ENCODE measurements at regions not wholly inside any gene's neighbourhood (a gene's known extent, or its start where the extent isn't known, plus 50 kb on each side); places are given as distances from the start of the nearest gene placed in this dataset.

DNA sequence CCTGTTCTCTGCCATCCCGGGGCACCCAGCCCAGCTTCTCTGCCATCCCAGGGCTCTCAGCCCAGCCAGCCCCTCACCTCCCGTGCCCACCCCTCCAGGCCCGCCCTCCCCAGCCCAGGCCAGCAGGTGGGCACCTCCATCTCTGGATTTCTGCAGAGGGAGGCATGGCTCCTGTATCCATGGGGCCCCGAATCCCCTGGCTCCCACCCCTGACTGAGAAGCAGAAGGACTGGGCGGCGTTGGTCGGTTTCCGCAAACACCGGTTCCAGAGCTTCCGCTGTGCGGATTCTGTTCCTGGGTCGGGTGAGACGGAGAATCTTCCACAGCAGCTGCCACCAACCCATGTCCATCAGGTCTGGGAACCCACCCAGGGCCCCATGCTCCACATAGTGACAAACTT lies 240.3 kb downstream of the BRD1 start:
- no peaks in the 10 kb centered on the region for H3K36me3 ChIP-seq (ENCODE audit: control insufficient read depth in 1 of 2, insufficient read depth in 2 of 2, low read length in 2 of 2)
- H3K9me3 ChIP-seq (ENCODE audit: control insufficient read depth in 1 of 2, low read length in 2 of 2), result no peaks in the 10 kb centered on the region
- H3K4me3 ChIP-seq (ENCODE audit: low read depth in 1 of 2, low read length in 2 of 2), result no peak overlapping the region
- no peaks in the 10 kb centered on the region for H3K27me3 ChIP-seq (ENCODE audit: low read depth, low read length)
- no peaks in the 10 kb centered on the region for H3K4me1 ChIP-seq (ENCODE audit: control insufficient read depth in 1 of 2, insufficient read depth in 2 of 2, low read length in 2 of 2)
- no peak overlapping the region for H3K27ac ChIP-seq (ENCODE audit: low read length)

GRCh38 chr22:49586873-49587272 lies 240.8 kb downstream of the BRD1 start:
- H3K4me1 ChIP-seq (ENCODE audit: control insufficient read depth in 1 of 2, insufficient read depth in 2 of 2, low read length in 2 of 2), result no peaks in the 10 kb centered on the region
- no peaks in the 10 kb centered on the region for H3K36me3 ChIP-seq (ENCODE audit: control insufficient read depth in 1 of 2, insufficient read depth in 2 of 2, low read length in 2 of 2)
- H3K27me3 ChIP-seq (ENCODE audit: low read depth, low read length), result no peaks in the 10 kb centered on the region
- H3K9me3 ChIP-seq (ENCODE audit: control insufficient read depth in 1 of 2, low read length in 2 of 2), result no peaks in the 10 kb centered on the region
- no peak overlapping the region for H3K4me3 ChIP-seq (ENCODE audit: low read depth in 1 of 2, low read length in 2 of 2)
- H3K27ac ChIP-seq (ENCODE audit: low read length), result no peak overlapping the region

DNA sequence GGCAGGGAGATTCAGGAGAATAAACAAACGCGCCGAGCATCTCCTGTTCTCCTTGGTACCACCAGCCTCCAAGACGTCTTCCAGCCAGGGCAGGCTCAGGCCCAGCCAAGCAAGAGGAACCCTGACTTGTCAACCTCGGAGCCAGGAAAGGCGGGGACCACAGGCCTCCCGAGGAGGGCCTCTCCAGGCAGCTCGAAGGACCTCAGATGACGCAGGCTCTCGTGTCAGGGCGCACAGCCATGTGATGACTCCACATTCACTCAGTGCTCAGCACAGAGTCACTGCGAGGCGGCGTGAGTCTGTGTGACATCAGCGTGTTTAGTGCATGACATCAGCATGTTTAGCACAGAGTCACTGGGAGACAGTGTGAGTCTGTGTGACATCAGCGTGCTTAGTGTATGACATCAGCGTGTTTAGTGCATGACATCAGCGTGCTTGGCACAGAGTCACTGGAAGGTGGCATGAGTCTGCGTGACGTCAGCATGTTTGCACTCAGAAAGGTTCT lies 241.4 kb downstream of the BRD1 start:
- Histone ChIP-seq H3K9me3 (ENCODE audit: control insufficient read depth in 1 of 2, low read length in 2 of 2) (no peaks in the 10 kb centered on the region), H3K4me1 (ENCODE audit: control insufficient read depth in 1 of 2, insufficient read depth in 2 of 2, low read length in 2 of 2) (no peaks in the 10 kb centered on the region), H3K27ac (ENCODE audit: low read length) (no peak overlapping the region), H3K4me3 (ENCODE audit: low read depth in 1 of 2, low read length in 2 of 2) (no peak overlapping the region), H3K27me3 (ENCODE audit: low read depth, low read length) (no peaks in the 10 kb centered on the region), H3K36me3 (ENCODE audit: control insufficient read depth in 1 of 2, insufficient read depth in 2 of 2, low read length in 2 of 2) (no peaks in the 10 kb centered on the region)

- H3K27me3 ChIP-seq (ENCODE audit: low read depth, low read length), result no peaks in the 10 kb centered on the region
- H3K4me1 ChIP-seq (ENCODE audit: control insufficient read depth in 1 of 2, insufficient read depth in 2 of 2, low read length in 2 of 2), result no peaks in the 10 kb centered on the region
- no peak overlapping the region for H3K4me3 ChIP-seq (ENCODE audit: low read depth in 1 of 2, low read length in 2 of 2)
- peaks cover 0 to under 1% of the 10 kb centered on the region in 2 donors for H3K9me3 ChIP-seq (ENCODE audit: control insufficient read depth in 1 of 2, low read length in 2 of 2)
- H3K36me3 ChIP-seq (ENCODE audit: control insufficient read depth in 1 of 2, insufficient read depth in 2 of 2, low read length in 2 of 2), result no peaks in the 10 kb centered on the region
- H3K27ac ChIP-seq (ENCODE audit: low read length), result no peak overlapping the region
Observed at GRCh38 chr22:49585461-49586243, 242.0 kb downstream of the BRD1 start.

GRCh38 chr22:49583886-49584505 lies 243.7 kb downstream of the BRD1 start:
- H3K27me3 ChIP-seq (ENCODE audit: low read depth, low read length), result no peaks in the 10 kb centered on the region
- H3K27ac ChIP-seq (ENCODE audit: low read length), result no peak overlapping the region
- peaks cover 0 to 8% of the 10 kb centered on the region in 2 donors for H3K9me3 ChIP-seq (ENCODE audit: control insufficient read depth in 1 of 2, low read length in 2 of 2)

GRCh38 chr22:49583341-49583740 lies 244.3 kb downstream of the BRD1 start:
- Histone ChIP-seq H3K4me3 (ENCODE audit: low read depth in 1 of 2, low read length in 2 of 2) (no peak overlapping the region), H3K4me1 (ENCODE audit: control insufficient read depth in 1 of 2, insufficient read depth in 2 of 2, low read length in 2 of 2) (no peaks in the 10 kb centered on the region), H3K27ac (ENCODE audit: low read length) (no peak overlapping the region), H3K36me3 (ENCODE audit: control insufficient read depth in 1 of 2, insufficient read depth in 2 of 2, low read length in 2 of 2) (no peaks in the 10 kb centered on the region), H3K9me3 (ENCODE audit: control insufficient read depth in 1 of 2, low read length in 2 of 2) (peaks cover 0 to 8% of the 10 kb centered on the region in 2 donors), H3K27me3 (ENCODE audit: low read depth, low read length) (no peaks in the 10 kb centered on the region)

More at GRCh38 chr22:49583886-49584505, 243.7 kb downstream of the BRD1 start:
- Histone ChIP-seq H3K36me3 (ENCODE audit: control insufficient read depth in 1 of 2, insufficient read depth in 2 of 2, low read length in 2 of 2) (no peaks in the 10 kb centered on the region), H3K4me3 (ENCODE audit: low read depth in 1 of 2, low read length in 2 of 2) (no peak overlapping the region), H3K4me1 (ENCODE audit: control insufficient read depth in 1 of 2, insufficient read depth in 2 of 2, low read length in 2 of 2) (no peaks in the 10 kb centered on the region)

GRCh38 chr22:49582678-49583077 lies 245.0 kb downstream of the BRD1 start:
- H3K36me3 ChIP-seq (ENCODE audit: control insufficient read depth in 1 of 2, insufficient read depth in 2 of 2, low read length in 2 of 2), result no peaks in the 10 kb centered on the region
- no peak overlapping the region for H3K27ac ChIP-seq (ENCODE audit: low read length)
- H3K9me3 ChIP-seq (ENCODE audit: control insufficient read depth in 1 of 2, low read length in 2 of 2), result peaks cover 0 to 8% of the 10 kb centered on the region in 2 donors
- H3K4me1 ChIP-seq (ENCODE audit: control insufficient read depth in 1 of 2, insufficient read depth in 2 of 2, low read length in 2 of 2), result no peaks in the 10 kb centered on the region
- H3K4me3 ChIP-seq (ENCODE audit: low read depth in 1 of 2, low read length in 2 of 2), result no peak overlapping the region
- no peaks in the 10 kb centered on the region for H3K27me3 ChIP-seq (ENCODE audit: low read depth, low read length)

DNA sequence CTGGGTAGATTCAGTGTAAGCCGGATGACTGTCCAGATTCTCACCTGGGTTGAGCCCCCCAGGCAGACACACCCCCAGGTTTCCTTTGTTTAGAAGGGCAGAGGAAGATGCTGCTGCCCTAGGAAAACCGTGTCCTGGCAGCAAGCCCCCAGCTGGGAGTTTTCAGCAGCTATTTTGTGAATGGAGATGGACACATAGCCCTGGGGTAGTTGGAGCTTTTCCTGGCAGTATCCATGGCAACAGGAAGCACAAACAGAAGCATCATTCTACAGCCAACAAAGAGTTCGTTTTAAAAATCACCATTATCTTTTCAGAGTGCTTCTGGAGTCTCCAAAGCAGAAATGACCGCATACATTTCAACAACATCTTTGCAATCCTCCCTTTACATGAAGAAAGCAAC lies 245.5 kb downstream of the BRD1 start:
- Histone ChIP-seq H3K9me3 (ENCODE audit: control insufficient read depth in 1 of 2, low read length in 2 of 2) (peaks cover 0 to 8% of the 10 kb centered on the region in 2 donors), H3K4me1 (ENCODE audit: control insufficient read depth in 1 of 2, insufficient read depth in 2 of 2, low read length in 2 of 2) (no peaks in the 10 kb centered on the region), H3K36me3 (ENCODE audit: control insufficient read depth in 1 of 2, insufficient read depth in 2 of 2, low read length in 2 of 2) (no peaks in the 10 kb centered on the region), H3K27me3 (ENCODE audit: low read depth, low read length) (no peaks in the 10 kb centered on the region), H3K4me3 (ENCODE audit: low read depth in 1 of 2, low read length in 2 of 2) (no peak overlapping the region), H3K27ac (ENCODE audit: low read length) (no peak overlapping the region)

- no peaks in the 10 kb centered on the region for H3K36me3 ChIP-seq (ENCODE audit: control insufficient read depth in 1 of 2, insufficient read depth in 2 of 2, low read length in 2 of 2)
- H3K27ac ChIP-seq (ENCODE audit: low read length), result no peak overlapping the region
- H3K27me3 ChIP-seq (ENCODE audit: low read depth, low read length), result no peaks in the 10 kb centered on the region
- H3K9me3 ChIP-seq (ENCODE audit: control insufficient read depth in 1 of 2, low read length in 2 of 2), result peaks cover 0 to 8% of the 10 kb centered on the region in 2 donors
- no peak overlapping the region for H3K4me3 ChIP-seq (ENCODE audit: low read depth in 1 of 2, low read length in 2 of 2)
- H3K4me1 ChIP-seq (ENCODE audit: control insufficient read depth in 1 of 2, insufficient read depth in 2 of 2, low read length in 2 of 2), result no peaks in the 10 kb centered on the region
Observed at GRCh38 chr22:49580024-49580423, 247.6 kb downstream of the BRD1 start.

GRCh38 chr22:49577168-49578060 lies 250.3 kb downstream of the BRD1 start:
- H3K4me1 ChIP-seq (ENCODE audit: control insufficient read depth in 1 of 2, insufficient read depth in 2 of 2, low read length in 2 of 2), result no peaks in the 10 kb centered on the region
- H3K4me3 ChIP-seq (ENCODE audit: low read depth in 1 of 2, low read length in 2 of 2), result no peak overlapping the region
- no peaks in the 10 kb centered on the region for H3K36me3 ChIP-seq (ENCODE audit: control insufficient read depth in 1 of 2, insufficient read depth in 2 of 2, low read length in 2 of 2)
- no peak overlapping the region for H3K27ac ChIP-seq (ENCODE audit: low read length)
- peaks cover 0 to 8% of the 10 kb centered on the region in 2 donors for H3K9me3 ChIP-seq (ENCODE audit: control insufficient read depth in 1 of 2, low read length in 2 of 2)
- H3K27me3 ChIP-seq (ENCODE audit: low read depth, low read length), result no peaks in the 10 kb centered on the region

Measured in muscle layer of duodenum (tissue), 2 donors.